AG04449 (cell line): ENCODE measurements at regions not wholly inside any gene's neighbourhood (a gene's known extent, or its start where the extent isn't known, plus 50 kb on each side); places are given as distances from the start of the nearest gene placed in this dataset.

Source experiments
- CTCF ChIA-PET: fragments of 350-600 bp; formaldehyde crosslinking; extraction: SDS; loops from one replicate; lab custom pipeline; 2021; ENCODE audit warnings: antibody characterized with exemption; lab: Yijun Ruan, JAX
- POLR2A ChIA-PET: fragments of 400-600, 350-600 bp; formaldehyde crosslinking; extraction: SDS; loops from one replicate; lab custom pipeline; 2020; ENCODE audit warnings: antibody characterized with exemption, inconsistent platforms; lab: Yijun Ruan, JAX
- DNase-seq: peaks from one replicate; pipeline ENCODE4 v3.0.0-alpha.2; 2010; ENCODE audit warnings: low read depth, low spot score
- H3K4me3 ChIP-seq: 2 replicates; pipeline ENCODE4 v1.5.1; 2011; ENCODE audit warnings: low read depth, mild to moderate bottlenecking, control low read depth, low read length
- CTCF ChIP-seq: IDR thresholded peaks from one replicate; pipeline ENCODE4 v1.5.1; 2011; ENCODE audit warnings: mild to moderate bottlenecking, moderate library complexity, low read length, control low read depth, inconsistent platforms; ENCODE audit not compliant: insufficient read depth; ENCODE audit errors: missing control alignments

DNA sequence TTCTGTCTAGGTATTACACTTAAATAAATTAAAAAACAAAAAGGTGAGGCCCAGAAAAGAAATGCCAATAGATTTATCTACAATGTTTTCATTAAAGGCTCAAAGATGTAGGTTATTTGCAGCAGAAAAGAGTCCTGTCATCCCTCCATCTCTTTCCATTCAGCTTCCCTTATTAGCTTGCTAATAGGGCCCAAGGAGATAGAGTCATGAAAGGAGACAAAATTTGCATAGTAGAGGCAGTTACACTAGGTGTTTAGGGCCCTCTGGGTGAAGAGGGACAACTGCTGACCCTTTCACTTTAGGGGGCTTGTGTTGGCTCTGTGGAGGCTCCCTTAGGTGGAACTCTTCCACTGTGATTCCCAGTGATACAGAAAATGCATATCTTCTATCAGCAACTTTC is 58.4 kb upstream of the TACR3 start:
- POLR2A ChIA-PET = no interaction called here
- CTCF ChIA-PET = no interaction called here
- TF ChIP-seq CTCF = no peak
- no peak for DNase-seq
- H3K4me3 ChIP-seq = no peak overlapping the region

- ChIA-PET CTCF (no interaction called here), POLR2A (no interaction called here)
- H3K4me3 ChIP-seq = no peak overlapping the region
- no peak for DNase-seq
- no peak for TF ChIP-seq CTCF
Observed at GRCh38 chr4:103774326-103774825, 54.6 kb upstream of the TACR3 start.

- no peak overlapping the region for H3K4me3 ChIP-seq
- TF ChIP-seq CTCF = no peak
- CTCF ChIA-PET = no interaction called here
- DNase-seq = no peak
- POLR2A ChIA-PET = no interaction called here
Observed at GRCh38 chr4:103773691-103774231, 54.0 kb upstream of the TACR3 start.
